ENCODE measurements at regions not wholly inside any gene's neighbourhood (a gene's known extent, or its start where the extent isn't known, plus 50 kb on each side); places are given as distances from the start of the nearest gene placed in this dataset.
A peak's percentile ranks its signal among the peaks of the same experiment; 100 is the strongest.

GRCh38 chr3:67076607-67077006 lies 78.5 kb downstream of the KBTBD8 start:
- Histone ChIP-seq H3K4me3 (ENCODE audit: insufficient read depth, low read length) (no peak overlapping the region), H2AFZ (ENCODE audit: low read length) (no peak overlapping the region), H3K4me1 (ENCODE audit: insufficient read depth, low read length) (no peaks in the 10 kb centered on the region), H3K9me3 (ENCODE audit: low read depth, low read length) (no peaks in the 10 kb centered on the region), H4K20me1 (ENCODE audit: insufficient read depth, low read length) (no peaks in the 10 kb centered on the region), H3K27me3 (ENCODE audit: insufficient read depth, low read length) (no peaks in the 10 kb centered on the region), H3K36me3 (ENCODE audit: insufficient read depth, low read length) (no peaks in the 10 kb centered on the region), H3K4me2 (ENCODE audit: insufficient read depth, low read length) (no peak overlapping the region), H3K79me2 (ENCODE audit: insufficient read depth, low read length) (no peaks in the 10 kb centered on the region), H3K27ac (ENCODE audit: low read depth, low read length) (no peak overlapping the region)
- TF ChIP-seq, protein P1, sequence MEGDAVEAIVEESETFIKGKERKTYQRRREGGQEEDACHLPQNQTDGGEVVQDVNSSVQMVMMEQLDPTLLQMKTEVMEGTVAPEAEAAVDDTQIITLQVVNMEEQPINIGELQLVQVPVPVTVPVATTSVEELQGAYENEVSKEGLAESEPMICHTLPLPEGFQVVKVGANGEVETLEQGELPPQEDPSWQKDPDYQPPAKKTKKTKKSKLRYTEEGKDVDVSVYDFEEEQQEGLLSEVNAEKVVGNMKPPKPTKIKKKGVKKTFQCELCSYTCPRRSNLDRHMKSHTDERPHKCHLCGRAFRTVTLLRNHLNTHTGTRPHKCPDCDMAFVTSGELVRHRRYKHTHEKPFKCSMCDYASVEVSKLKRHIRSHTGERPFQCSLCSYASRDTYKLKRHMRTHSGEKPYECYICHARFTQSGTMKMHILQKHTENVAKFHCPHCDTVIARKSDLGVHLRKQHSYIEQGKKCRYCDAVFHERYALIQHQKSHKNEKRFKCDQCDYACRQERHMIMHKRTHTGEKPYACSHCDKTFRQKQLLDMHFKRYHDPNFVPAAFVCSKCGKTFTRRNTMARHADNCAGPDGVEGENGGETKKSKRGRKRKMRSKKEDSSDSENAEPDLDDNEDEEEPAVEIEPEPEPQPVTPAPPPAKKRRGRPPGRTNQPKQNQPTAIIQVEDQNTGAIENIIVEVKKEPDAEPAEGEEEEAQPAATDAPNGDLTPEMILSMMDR (IDR thresholded peaks at IDR 0.05; ENCODE audit: extremely low read depth, low read depth, low read length), result no peak
- DNase-seq (ENCODE audit: insufficient read length, low spot score, missing footprints), result peak; percentile 14

DNA sequence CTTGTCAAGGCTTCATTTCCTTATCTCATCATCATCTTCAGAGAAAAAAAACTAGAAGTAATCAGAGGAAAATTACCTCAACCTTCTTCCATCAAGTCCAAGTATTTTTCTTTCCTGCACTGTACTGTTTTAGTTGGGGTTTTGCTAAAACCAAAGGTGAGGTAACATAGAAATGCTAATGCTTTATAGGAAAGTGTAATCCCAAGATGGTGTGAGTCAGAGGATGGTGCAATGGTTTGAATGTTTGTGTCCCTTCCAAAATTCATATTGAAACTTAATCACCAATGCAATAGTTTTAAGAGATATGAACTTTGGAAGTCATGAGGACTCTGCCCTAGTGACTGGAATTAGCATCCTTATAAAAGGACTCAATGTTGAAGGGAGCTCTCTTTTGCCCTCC lies 79.5 kb downstream of the KBTBD8 start:
- no peak overlapping the region for H2AFZ ChIP-seq (ENCODE audit: low read length)
- H3K79me2 ChIP-seq (ENCODE audit: insufficient read depth, low read length), result no peaks in the 10 kb centered on the region
- H4K20me1 ChIP-seq (ENCODE audit: insufficient read depth, low read length), result no peaks in the 10 kb centered on the region
- no peak overlapping the region for H3K27ac ChIP-seq (ENCODE audit: low read depth, low read length)
- no peaks in the 10 kb centered on the region for H3K27me3 ChIP-seq (ENCODE audit: insufficient read depth, low read length)
- no peaks in the 10 kb centered on the region for H3K4me1 ChIP-seq (ENCODE audit: insufficient read depth, low read length)
- DNase-seq (ENCODE audit: insufficient read length, low spot score, missing footprints), result no peak
- TF ChIP-seq, protein P1 (IDR thresholded peaks at IDR 0.05; ENCODE audit: extremely low read depth, low read depth, low read length), result no peak
- H3K4me3 ChIP-seq (ENCODE audit: insufficient read depth, low read length), result no peak overlapping the region
- no peaks in the 10 kb centered on the region for H3K36me3 ChIP-seq (ENCODE audit: insufficient read depth, low read length)
- no peaks in the 10 kb centered on the region for H3K9me3 ChIP-seq (ENCODE audit: low read depth, low read length)
- no peak overlapping the region for H3K4me2 ChIP-seq (ENCODE audit: insufficient read depth, low read length)

GRCh38 chr3:67082533-67083024 lies 84.5 kb downstream of the KBTBD8 start:
- H3K27ac ChIP-seq (ENCODE audit: low read depth, low read length), result no peak overlapping the region
- no peaks in the 10 kb centered on the region for H3K4me1 ChIP-seq (ENCODE audit: insufficient read depth, low read length)
- TF ChIP-seq, protein P1 (IDR thresholded peaks at IDR 0.05; ENCODE audit: extremely low read depth, low read depth, low read length), result no peak
- DNase-seq (ENCODE audit: insufficient read length, low spot score, missing footprints), result no peak
- no peaks in the 10 kb centered on the region for H3K27me3 ChIP-seq (ENCODE audit: insufficient read depth, low read length)
- H3K9me3 ChIP-seq (ENCODE audit: low read depth, low read length), result no peaks in the 10 kb centered on the region
- H3K4me3 ChIP-seq (ENCODE audit: insufficient read depth, low read length), result no peak overlapping the region
- no peaks in the 10 kb centered on the region for H3K36me3 ChIP-seq (ENCODE audit: insufficient read depth, low read length)
- H3K79me2 ChIP-seq (ENCODE audit: insufficient read depth, low read length), result no peaks in the 10 kb centered on the region
- no peak overlapping the region for H3K4me2 ChIP-seq (ENCODE audit: insufficient read depth, low read length)
- no peaks in the 10 kb centered on the region for H4K20me1 ChIP-seq (ENCODE audit: insufficient read depth, low read length)
- H2AFZ ChIP-seq (ENCODE audit: low read length), result no peak overlapping the region

DNA sequence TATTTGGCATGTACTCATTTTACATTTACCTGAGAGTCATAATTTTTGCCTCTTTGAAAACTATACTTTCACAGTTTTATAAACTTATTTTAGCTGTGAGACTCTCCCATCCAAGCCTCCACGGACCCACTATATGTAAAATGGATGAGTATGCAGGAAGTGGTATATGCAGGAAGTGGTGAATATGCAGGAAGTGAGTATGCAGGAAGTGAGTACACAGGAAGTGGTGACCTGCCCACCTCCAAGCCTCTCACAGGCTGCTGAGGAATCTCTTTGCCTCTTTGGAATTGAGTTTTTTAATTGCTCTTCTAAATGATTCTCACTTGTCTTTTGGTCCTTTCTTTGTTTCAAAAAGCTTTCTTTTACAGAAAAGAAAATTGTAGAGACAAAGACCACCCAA lies 85.2 kb downstream of the KBTBD8 start:
- Histone ChIP-seq H3K4me1 (ENCODE audit: insufficient read depth, low read length) (no peaks in the 10 kb centered on the region), H3K27me3 (ENCODE audit: insufficient read depth, low read length) (no peaks in the 10 kb centered on the region), H4K20me1 (ENCODE audit: insufficient read depth, low read length) (no peaks in the 10 kb centered on the region), H3K9me3 (ENCODE audit: low read depth, low read length) (no peaks in the 10 kb centered on the region), H3K79me2 (ENCODE audit: insufficient read depth, low read length) (no peaks in the 10 kb centered on the region), H3K4me2 (ENCODE audit: insufficient read depth, low read length) (no peak overlapping the region), H3K27ac (ENCODE audit: low read depth, low read length) (no peak overlapping the region), H2AFZ (ENCODE audit: low read length) (no peak overlapping the region), H3K4me3 (ENCODE audit: insufficient read depth, low read length) (no peak overlapping the region), H3K36me3 (ENCODE audit: insufficient read depth, low read length) (no peaks in the 10 kb centered on the region)
- DNase-seq (ENCODE audit: insufficient read length, low spot score, missing footprints), result no peak
- TF ChIP-seq, protein P1 (IDR thresholded peaks at IDR 0.05; ENCODE audit: extremely low read depth, low read depth, low read length), result no peak
